ENCODE measurements at regions not wholly inside any gene's neighbourhood (a gene's known extent, or its start where the extent isn't known, plus 50 kb on each side); places are given as distances from the start of the nearest gene placed in this dataset.

DNA sequence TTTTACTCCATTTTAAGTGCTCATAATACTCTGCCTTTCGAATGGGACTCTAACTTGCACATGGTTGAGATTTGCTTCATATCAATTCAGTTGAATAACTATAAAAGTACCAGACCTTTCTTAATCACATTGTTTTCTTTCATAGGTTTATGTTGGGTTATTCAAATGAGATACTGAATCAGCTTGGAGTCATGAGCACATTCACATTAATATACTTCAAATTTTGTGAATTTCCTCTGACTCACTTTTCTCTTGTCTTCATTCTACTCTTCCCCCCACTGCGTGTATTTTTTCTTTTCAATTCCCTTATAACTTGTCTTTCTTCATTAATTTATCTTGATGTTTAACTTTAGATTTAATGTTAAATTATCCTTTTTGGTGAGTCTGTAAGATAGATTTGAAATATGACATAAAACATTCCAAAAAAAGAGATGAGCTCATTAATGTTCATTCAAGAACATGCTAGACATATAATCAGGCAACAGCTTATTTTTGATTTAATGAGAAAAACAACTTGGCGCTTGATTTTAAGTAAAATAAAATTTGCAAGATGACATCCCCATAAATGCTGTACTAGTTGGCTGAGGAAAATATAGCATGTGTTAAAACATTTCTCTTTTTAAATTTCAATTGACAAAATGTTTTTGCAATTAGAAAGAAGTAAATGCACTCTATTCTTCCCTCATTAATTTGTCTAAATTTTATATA, 736.0 kb downstream of the CD109 start:
- no peaks in the 10 kb centered on the region for H3K27me3 ChIP-seq (ENCODE audit: insufficient read depth, low read length, poor library complexity)
- no peak overlapping the region for H3K4me3 ChIP-seq (ENCODE audit: low read length)
- no peak overlapping the region for H4K8ac ChIP-seq (ENCODE audit: low read depth, low read length)
- H2AK5ac ChIP-seq (ENCODE audit: low read length) = no peak overlapping the region
- no peak overlapping the region for H2BK15ac ChIP-seq (replicated peaks; ENCODE audit: low read depth)
- DNase-seq = no peak
- no peak overlapping the region for H3K18ac ChIP-seq (ENCODE audit: low read length)
- no peak overlapping the region for H2BK5ac ChIP-seq (ENCODE audit: low read length)
- H4K5ac ChIP-seq (ENCODE audit: low read length) = no peak overlapping the region
- no peak overlapping the region for H3K56ac ChIP-seq (ENCODE audit: low read length)
- no peaks in the 10 kb centered on the region for H3K4me1 ChIP-seq (ENCODE audit: control insufficient read depth, low read depth, low read length)
- H3K4me2 ChIP-seq (ENCODE audit: low read length) = no peak overlapping the region
- H3K27ac ChIP-seq (ENCODE audit: low read depth, low read length) = no peak overlapping the region
- H2BK120ac ChIP-seq (ENCODE audit: low read depth, low read length) = no peak overlapping the region
- H3K23ac ChIP-seq (ENCODE audit: low read length) = no peak overlapping the region
- 100% methylated on average over 1 of the region's 3 CpGs for WGBS (ENCODE audit: extremely low coverage, insufficient coverage, low lambda C conversion rate)
- H3K36me3 ChIP-seq (ENCODE audit: control insufficient read depth, insufficient read depth, low read length) = no peaks in the 10 kb centered on the region
- H3K4ac ChIP-seq (ENCODE audit: low read depth, low read length) = no peak overlapping the region
- no peaks in the 10 kb centered on the region for H3K79me2 ChIP-seq (ENCODE audit: control insufficient read depth, insufficient read depth, low read length)
- no peak overlapping the region for H3K9ac ChIP-seq (ENCODE audit: low read length)
- no peaks in the 10 kb centered on the region for H3K79me1 ChIP-seq (ENCODE audit: low read length)

DNA sequence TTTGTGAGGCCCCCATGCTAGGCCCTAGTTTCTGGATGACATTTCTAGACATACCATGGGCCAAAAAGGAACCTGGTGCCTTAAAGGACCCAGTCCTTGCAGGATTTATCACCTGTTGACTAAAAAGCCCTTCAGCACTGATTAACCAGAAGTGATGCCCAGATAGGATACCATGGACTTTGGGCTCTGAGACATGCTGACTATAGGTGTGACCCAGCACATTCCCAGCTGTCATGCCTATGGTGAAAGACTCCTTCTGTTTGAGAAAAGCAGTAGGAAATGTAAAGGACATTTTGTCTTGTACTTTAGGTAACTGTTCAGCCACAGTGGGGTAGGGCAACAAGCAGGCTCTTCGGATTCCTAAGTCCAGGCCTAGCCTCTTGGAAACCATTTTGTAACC, 724.2 kb downstream of the CD109 start:
- Histone ChIP-seq H2BK15ac (replicated peaks; ENCODE audit: low read depth) (no peak overlapping the region), H2BK5ac (ENCODE audit: low read length) (no peak overlapping the region), H3K79me2 (ENCODE audit: control insufficient read depth, insufficient read depth, low read length) (no peaks in the 10 kb centered on the region), H2AK5ac (ENCODE audit: low read length) (no peak overlapping the region), H2BK120ac (ENCODE audit: low read depth, low read length) (no peak overlapping the region), H3K4me1 (ENCODE audit: control insufficient read depth, low read depth, low read length) (no peaks in the 10 kb centered on the region), H3K56ac (ENCODE audit: low read length) (no peak overlapping the region), H3K23ac (ENCODE audit: low read length) (no peak overlapping the region), H3K9ac (ENCODE audit: low read length) (no peak overlapping the region), H3K4ac (ENCODE audit: low read depth, low read length) (no peak overlapping the region), H3K79me1 (ENCODE audit: low read length) (no peaks in the 10 kb centered on the region), H3K4me3 (ENCODE audit: low read length) (no peak overlapping the region), H3K27me3 (ENCODE audit: insufficient read depth, low read length, poor library complexity) (no peaks in the 10 kb centered on the region), H3K4me2 (ENCODE audit: low read length) (no peak overlapping the region), H4K8ac (ENCODE audit: low read depth, low read length) (no peak overlapping the region), H3K36me3 (ENCODE audit: control insufficient read depth, insufficient read depth, low read length) (no peaks in the 10 kb centered on the region), H3K27ac (ENCODE audit: low read depth, low read length) (no peak overlapping the region), H4K5ac (ENCODE audit: low read length) (no peak overlapping the region), H3K18ac (ENCODE audit: low read length) (no peak overlapping the region)
- no CpG with 5 or more reads among the region's 1 CpG for WGBS (ENCODE audit: extremely low coverage, insufficient coverage, low lambda C conversion rate)
- DNase-seq = no peak

DNA sequence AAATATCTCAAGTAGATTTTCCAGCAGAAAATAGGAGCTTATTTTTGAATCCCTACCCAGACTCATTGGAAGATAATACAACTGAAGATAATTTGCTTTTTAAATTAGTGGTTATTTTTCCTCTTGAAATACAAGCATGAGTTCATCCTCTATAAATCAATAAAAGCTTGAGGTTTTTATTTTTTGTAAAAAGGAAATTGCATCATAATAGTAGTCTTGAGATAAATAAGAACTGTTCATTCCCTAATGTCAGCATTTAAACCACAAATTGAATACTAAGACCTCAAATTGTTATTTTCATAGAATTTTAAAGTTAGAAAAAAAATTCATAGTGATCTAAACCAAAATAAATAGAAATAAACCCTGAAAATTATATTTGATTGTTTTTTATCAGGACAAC, 719.1 kb downstream of the CD109 start:
- Histone ChIP-seq H2BK5ac (ENCODE audit: low read length) (no peak overlapping the region), H3K27ac (ENCODE audit: low read depth, low read length) (no peak overlapping the region), H3K4ac (ENCODE audit: low read depth, low read length) (no peak overlapping the region), H2BK15ac (replicated peaks; ENCODE audit: low read depth) (no peak overlapping the region), H3K27me3 (ENCODE audit: insufficient read depth, low read length, poor library complexity) (no peaks in the 10 kb centered on the region), H2AK5ac (ENCODE audit: low read length) (no peak overlapping the region), H3K56ac (ENCODE audit: low read length) (no peak overlapping the region), H3K79me2 (ENCODE audit: control insufficient read depth, insufficient read depth, low read length) (no peaks in the 10 kb centered on the region), H3K4me3 (ENCODE audit: low read length) (no peak overlapping the region), H3K23ac (ENCODE audit: low read length) (no peak overlapping the region), H3K4me1 (ENCODE audit: control insufficient read depth, low read depth, low read length) (no peaks in the 10 kb centered on the region), H3K18ac (ENCODE audit: low read length) (no peak overlapping the region), H3K4me2 (ENCODE audit: low read length) (no peak overlapping the region), H4K5ac (ENCODE audit: low read length) (no peak overlapping the region), H4K8ac (ENCODE audit: low read depth, low read length) (no peak overlapping the region), H3K36me3 (ENCODE audit: control insufficient read depth, insufficient read depth, low read length) (no peaks in the 10 kb centered on the region), H3K9ac (ENCODE audit: low read length) (no peak overlapping the region), H2BK120ac (ENCODE audit: low read depth, low read length) (no peak overlapping the region), H3K79me1 (ENCODE audit: low read length) (no peaks in the 10 kb centered on the region)
- DNase-seq = no peak

DNA sequence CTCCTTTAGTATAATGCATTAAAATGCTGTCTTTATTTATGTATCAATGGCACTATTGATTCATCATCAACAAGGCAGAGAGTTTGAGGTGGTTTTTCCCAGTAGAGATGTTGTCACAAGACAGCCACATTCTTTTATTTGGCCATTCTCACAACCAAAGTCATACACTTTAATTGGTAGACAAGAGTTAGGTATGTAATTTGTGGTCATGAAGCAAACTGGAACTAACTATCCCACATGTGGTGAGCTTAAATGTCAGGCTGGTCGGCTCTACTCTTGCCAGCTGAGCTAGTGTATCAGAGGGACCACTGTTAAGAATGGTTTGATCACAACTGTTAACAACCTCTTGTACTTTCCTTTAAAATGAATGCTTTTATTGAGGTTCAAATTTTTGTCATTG, 714.6 kb downstream of the CD109 start:
- DNase-seq = no peak
- H3K27ac ChIP-seq (ENCODE audit: low read depth, low read length) = no peak overlapping the region
- H3K4me2 ChIP-seq (ENCODE audit: low read length) = no peak overlapping the region
- no peaks in the 10 kb centered on the region for H3K79me1 ChIP-seq (ENCODE audit: low read length)
- no peak overlapping the region for H2BK120ac ChIP-seq (ENCODE audit: low read depth, low read length)
- WGBS (ENCODE audit: extremely low coverage, insufficient coverage, low lambda C conversion rate) = no CpG with 5 or more reads among the region's 1 CpG
- H3K18ac ChIP-seq (ENCODE audit: low read length) = no peak overlapping the region
- no peak overlapping the region for H3K4ac ChIP-seq (ENCODE audit: low read depth, low read length)
- H4K8ac ChIP-seq (ENCODE audit: low read depth, low read length) = no peak overlapping the region
- no peaks in the 10 kb centered on the region for H3K36me3 ChIP-seq (ENCODE audit: control insufficient read depth, insufficient read depth, low read length)
- no peak overlapping the region for H2AK5ac ChIP-seq (ENCODE audit: low read length)
- H3K56ac ChIP-seq (ENCODE audit: low read length) = no peak overlapping the region
- no peak overlapping the region for H3K23ac ChIP-seq (ENCODE audit: low read length)
- no peaks in the 10 kb centered on the region for H3K4me1 ChIP-seq (ENCODE audit: control insufficient read depth, low read depth, low read length)
- no peak overlapping the region for H2BK5ac ChIP-seq (ENCODE audit: low read length)
- no peak overlapping the region for H3K4me3 ChIP-seq (ENCODE audit: low read length)
- no peaks in the 10 kb centered on the region for H3K27me3 ChIP-seq (ENCODE audit: insufficient read depth, low read length, poor library complexity)
- no peaks in the 10 kb centered on the region for H3K79me2 ChIP-seq (ENCODE audit: control insufficient read depth, insufficient read depth, low read length)
- H4K5ac ChIP-seq (ENCODE audit: low read length) = no peak overlapping the region
- H3K9ac ChIP-seq (ENCODE audit: low read length) = no peak overlapping the region
- H2BK15ac ChIP-seq (replicated peaks; ENCODE audit: low read depth) = no peak overlapping the region

DNA sequence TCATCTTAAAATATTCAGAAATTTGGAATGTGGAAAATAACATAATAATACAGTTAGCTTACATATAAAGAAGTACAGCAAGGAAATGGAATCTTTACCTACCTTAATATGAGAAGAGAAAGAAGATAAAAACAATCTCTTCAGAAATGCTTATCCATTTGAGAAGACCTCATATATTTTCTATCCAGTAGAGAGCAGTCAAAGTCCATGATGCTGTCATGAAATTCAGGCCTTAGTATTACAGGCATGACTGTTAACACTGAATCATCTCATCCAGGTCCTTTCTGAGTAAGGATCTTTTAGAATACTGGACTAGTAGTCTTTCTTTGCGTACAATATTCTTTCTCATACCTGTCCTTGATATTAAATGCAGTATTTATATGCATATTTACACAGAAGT, 713.4 kb downstream of the CD109 start:
- H4K8ac ChIP-seq (ENCODE audit: low read depth, low read length) = no peak overlapping the region
- no peak overlapping the region for H2AK5ac ChIP-seq (ENCODE audit: low read length)
- no peak overlapping the region for H3K4ac ChIP-seq (ENCODE audit: low read depth, low read length)
- no peak overlapping the region for H4K5ac ChIP-seq (ENCODE audit: low read length)
- H3K56ac ChIP-seq (ENCODE audit: low read length) = no peak overlapping the region
- H3K36me3 ChIP-seq (ENCODE audit: control insufficient read depth, insufficient read depth, low read length) = no peaks in the 10 kb centered on the region
- no peak overlapping the region for H3K4me3 ChIP-seq (ENCODE audit: low read length)
- WGBS (ENCODE audit: extremely low coverage, insufficient coverage, low lambda C conversion rate) = no CpG with 5 or more reads among the region's 1 CpG
- H3K4me1 ChIP-seq (ENCODE audit: control insufficient read depth, low read depth, low read length) = no peaks in the 10 kb centered on the region
- no peaks in the 10 kb centered on the region for H3K27me3 ChIP-seq (ENCODE audit: insufficient read depth, low read length, poor library complexity)
- H3K9ac ChIP-seq (ENCODE audit: low read length) = no peak overlapping the region
- H3K27ac ChIP-seq (ENCODE audit: low read depth, low read length) = no peak overlapping the region
- H3K4me2 ChIP-seq (ENCODE audit: low read length) = no peak overlapping the region
- no peak overlapping the region for H3K23ac ChIP-seq (ENCODE audit: low read length)
- H2BK15ac ChIP-seq (replicated peaks; ENCODE audit: low read depth) = no peak overlapping the region
- no peak overlapping the region for H3K18ac ChIP-seq (ENCODE audit: low read length)
- H3K79me2 ChIP-seq (ENCODE audit: control insufficient read depth, insufficient read depth, low read length) = no peaks in the 10 kb centered on the region
- no peak overlapping the region for H2BK5ac ChIP-seq (ENCODE audit: low read length)
- no peak overlapping the region for H2BK120ac ChIP-seq (ENCODE audit: low read depth, low read length)
- peak; percentile 29 for DNase-seq
- H3K79me1 ChIP-seq (ENCODE audit: low read length) = no peaks in the 10 kb centered on the region

DNA sequence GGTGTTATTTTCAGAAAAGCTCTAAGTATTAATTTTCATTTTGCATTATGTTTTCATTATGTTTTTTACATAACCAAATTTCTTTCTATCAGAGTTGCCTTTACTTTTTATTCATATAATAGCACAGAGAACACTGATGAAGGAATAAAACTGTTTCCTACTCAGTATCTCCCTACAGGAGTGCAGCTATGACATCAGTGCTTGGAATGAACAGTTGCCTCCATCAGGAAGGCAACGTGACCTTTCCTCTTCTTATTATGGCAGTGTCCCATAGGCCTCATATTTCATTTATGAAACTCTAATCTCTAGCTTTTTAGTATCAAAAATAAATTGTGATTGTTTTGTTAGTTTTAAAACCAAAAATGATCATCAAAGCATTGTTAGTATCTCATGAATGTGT, 712.8 kb downstream of the CD109 start:
- Histone ChIP-seq H2BK120ac (ENCODE audit: low read depth, low read length) (no peak overlapping the region), H2AK5ac (ENCODE audit: low read length) (no peak overlapping the region), H3K4me1 (ENCODE audit: control insufficient read depth, low read depth, low read length) (no peaks in the 10 kb centered on the region), H3K9ac (ENCODE audit: low read length) (no peak overlapping the region), H2BK15ac (replicated peaks; ENCODE audit: low read depth) (no peak overlapping the region), H3K27me3 (ENCODE audit: insufficient read depth, low read length, poor library complexity) (no peaks in the 10 kb centered on the region), H4K8ac (ENCODE audit: low read depth, low read length) (no peak overlapping the region), H2BK5ac (ENCODE audit: low read length) (no peak overlapping the region), H4K5ac (ENCODE audit: low read length) (no peak overlapping the region), H3K79me1 (ENCODE audit: low read length) (no peaks in the 10 kb centered on the region), H3K27ac (ENCODE audit: low read depth, low read length) (no peak overlapping the region), H3K18ac (ENCODE audit: low read length) (no peak overlapping the region), H3K4ac (ENCODE audit: low read depth, low read length) (no peak overlapping the region), H3K23ac (ENCODE audit: low read length) (no peak overlapping the region), H3K4me2 (ENCODE audit: low read length) (no peak overlapping the region), H3K56ac (ENCODE audit: low read length) (no peak overlapping the region), H3K79me2 (ENCODE audit: control insufficient read depth, insufficient read depth, low read length) (no peaks in the 10 kb centered on the region), H3K36me3 (ENCODE audit: control insufficient read depth, insufficient read depth, low read length) (no peaks in the 10 kb centered on the region), H3K4me3 (ENCODE audit: low read length) (no peak overlapping the region)
- DNase-seq = no peak
- WGBS (ENCODE audit: extremely low coverage, insufficient coverage, low lambda C conversion rate) = no CpG with 5 or more reads among the region's 1 CpG
